ENCODE measurements at regions not wholly inside any gene's neighbourhood (a gene's known extent, or its start where the extent isn't known, plus 50 kb on each side); places are given as distances from the start of the nearest gene placed in this dataset.

- TF ChIP-seq, protein P1, sequence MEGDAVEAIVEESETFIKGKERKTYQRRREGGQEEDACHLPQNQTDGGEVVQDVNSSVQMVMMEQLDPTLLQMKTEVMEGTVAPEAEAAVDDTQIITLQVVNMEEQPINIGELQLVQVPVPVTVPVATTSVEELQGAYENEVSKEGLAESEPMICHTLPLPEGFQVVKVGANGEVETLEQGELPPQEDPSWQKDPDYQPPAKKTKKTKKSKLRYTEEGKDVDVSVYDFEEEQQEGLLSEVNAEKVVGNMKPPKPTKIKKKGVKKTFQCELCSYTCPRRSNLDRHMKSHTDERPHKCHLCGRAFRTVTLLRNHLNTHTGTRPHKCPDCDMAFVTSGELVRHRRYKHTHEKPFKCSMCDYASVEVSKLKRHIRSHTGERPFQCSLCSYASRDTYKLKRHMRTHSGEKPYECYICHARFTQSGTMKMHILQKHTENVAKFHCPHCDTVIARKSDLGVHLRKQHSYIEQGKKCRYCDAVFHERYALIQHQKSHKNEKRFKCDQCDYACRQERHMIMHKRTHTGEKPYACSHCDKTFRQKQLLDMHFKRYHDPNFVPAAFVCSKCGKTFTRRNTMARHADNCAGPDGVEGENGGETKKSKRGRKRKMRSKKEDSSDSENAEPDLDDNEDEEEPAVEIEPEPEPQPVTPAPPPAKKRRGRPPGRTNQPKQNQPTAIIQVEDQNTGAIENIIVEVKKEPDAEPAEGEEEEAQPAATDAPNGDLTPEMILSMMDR (IDR thresholded peaks at IDR 0.05; ENCODE audit: low read depth, low read length, poor library complexity, severe bottlenecking) = no peak
- TF ChIP-seq EZH2phosphoT487 (IDR thresholded peaks at IDR 0.05; ENCODE audit: borderline replicate concordance, low read length) = no peak
These were observed 163.5 kb downstream of the MBL2 start for GRCh38 chr10:52609071-52609470.

Measured in DOHH2 (cell line).